DND-41 (cell line): ENCODE measurements at regions not wholly inside any gene's neighbourhood (a gene's known extent, or its start where the extent isn't known, plus 50 kb on each side); places are given as distances from the start of the nearest gene placed in this dataset.

ENCODE experiments used
- ATAC-seq: fragments of 200-7000 bp; cut with Tn5 transposase; 3 replicates; pipeline ENCODE4 v1.9.1; 2021; ENCODE audit warnings: low read depth; ENCODE audit not compliant: insufficient read depth
- DNase-seq: peaks from one replicate; pipeline ENCODE4 v3.0.0-alpha.2; 2020
- H2AFZ ChIP-seq: 2 replicates; pipeline ENCODE4 v1.6.0; 2012; ENCODE audit warnings: low read depth, low read length
- H3K27ac ChIP-seq: 2 replicates; pipeline ENCODE4 v1.5.1; 2012; ENCODE audit warnings: low read length, inconsistent platforms
- H3K27me3 ChIP-seq: fragments of 200-600 bp; sonication (generic); 2 replicates; pipeline ENCODE4 v1.6.0; 2012; ENCODE audit warnings: low read length, mild to moderate bottlenecking, inconsistent platforms; ENCODE audit not compliant: insufficient read depth, poor library complexity
- H3K36me3 ChIP-seq: 2 replicates; pipeline ENCODE4 v1.5.1; 2012; ENCODE audit warnings: low read length, inconsistent platforms; ENCODE audit not compliant: insufficient read depth
- H3K4me1 ChIP-seq: 2 replicates; pipeline ENCODE4 v1.5.1; 2012; ENCODE audit warnings: mild to moderate bottlenecking, low read length; ENCODE audit not compliant: insufficient read depth
- H3K4me2 ChIP-seq: 2 replicates; pipeline ENCODE4 v1.6.0; 2012; ENCODE audit warnings: mild to moderate bottlenecking, moderate library complexity, low read length, inconsistent platforms; ENCODE audit not compliant: insufficient read depth
- H3K4me3 ChIP-seq, 2 experiments: fragments of 200-600 bp in 1 of 2; shearing (Covaris generic) in 1 of 2; 2 replicates each; pipeline ENCODE4 v1.5.1; 2012 to 2016; ENCODE audit warnings: inconsistent platforms in 2 of 2, low read length in 2 of 2, mild to moderate bottlenecking in 2 of 2, low read depth in 1 of 2, moderate library complexity in 1 of 2
- H3K79me2 ChIP-seq: 2 replicates; pipeline ENCODE4 v1.6.0; 2012; ENCODE audit warnings: low read length, inconsistent platforms; ENCODE audit not compliant: insufficient read depth
- H3K9ac ChIP-seq: 2 replicates; pipeline ENCODE4 v1.6.0; 2012; ENCODE audit warnings: low read depth, mild to moderate bottlenecking, inconsistent platforms, low read length, moderate library complexity
- H3K9me3 ChIP-seq: 2 replicates; pipeline ENCODE4 v1.5.1; 2012; ENCODE audit warnings: low read length, moderate library complexity, mild to moderate bottlenecking, inconsistent platforms; ENCODE audit not compliant: insufficient read depth, severe bottlenecking
- H4K20me1 ChIP-seq: 2 replicates; pipeline ENCODE4 v1.6.0; 2012; ENCODE audit warnings: low read length; ENCODE audit not compliant: insufficient read depth
- EZH2 ChIP-seq: IDR thresholded peaks from 3 replicates; pipeline ENCODE4 v1.6.1; 2012; ENCODE audit warnings: borderline replicate concordance, low read depth, mild to moderate bottlenecking, moderate library complexity, low read length, inconsistent platforms; ENCODE audit not compliant: severe bottlenecking
- TF ChIP-seq, protein P1 (sequence below): IDR thresholded peaks from 2 replicates; pipeline ENCODE4 v1.5.1; 2012; ENCODE audit warnings: borderline replicate concordance, low read length, moderate library complexity, mild to moderate bottlenecking; ENCODE audit not compliant: poor library complexity, severe bottlenecking; ENCODE audit errors: extremely low read depth

DNA sequence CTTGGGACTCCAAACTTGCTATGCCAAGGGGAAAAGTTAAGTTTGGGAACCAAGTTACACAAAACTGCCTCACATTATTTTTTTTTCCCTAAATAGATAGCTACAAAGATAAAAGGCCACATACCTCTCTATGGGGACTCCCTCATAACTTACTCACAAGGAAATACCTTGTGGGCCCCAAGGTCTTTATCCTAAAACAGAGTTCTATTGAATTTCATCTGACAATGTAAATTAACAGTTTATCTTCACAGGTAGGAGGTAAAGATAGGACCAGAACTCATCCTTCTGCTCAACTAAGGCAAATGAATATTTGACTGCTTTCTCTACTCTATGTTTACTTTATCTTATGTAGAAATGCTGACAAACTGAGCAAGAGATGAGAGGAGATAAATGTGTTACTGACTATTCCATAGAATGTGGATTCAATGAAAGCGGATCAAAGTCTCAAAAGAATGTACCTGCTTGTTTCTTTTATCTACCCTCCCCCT, 1278.0 kb downstream of the OTOL1 start:
- no peak overlapping the region for H3K9ac ChIP-seq
- H3K9me3 ChIP-seq: peaks cover 5% of the 10 kb centered on the region
- ATAC-seq (no peak), DNase-seq (no peak)
- H3K4me3 ChIP-seq: no peak overlapping the region
- TF ChIP-seq, protein P1, sequence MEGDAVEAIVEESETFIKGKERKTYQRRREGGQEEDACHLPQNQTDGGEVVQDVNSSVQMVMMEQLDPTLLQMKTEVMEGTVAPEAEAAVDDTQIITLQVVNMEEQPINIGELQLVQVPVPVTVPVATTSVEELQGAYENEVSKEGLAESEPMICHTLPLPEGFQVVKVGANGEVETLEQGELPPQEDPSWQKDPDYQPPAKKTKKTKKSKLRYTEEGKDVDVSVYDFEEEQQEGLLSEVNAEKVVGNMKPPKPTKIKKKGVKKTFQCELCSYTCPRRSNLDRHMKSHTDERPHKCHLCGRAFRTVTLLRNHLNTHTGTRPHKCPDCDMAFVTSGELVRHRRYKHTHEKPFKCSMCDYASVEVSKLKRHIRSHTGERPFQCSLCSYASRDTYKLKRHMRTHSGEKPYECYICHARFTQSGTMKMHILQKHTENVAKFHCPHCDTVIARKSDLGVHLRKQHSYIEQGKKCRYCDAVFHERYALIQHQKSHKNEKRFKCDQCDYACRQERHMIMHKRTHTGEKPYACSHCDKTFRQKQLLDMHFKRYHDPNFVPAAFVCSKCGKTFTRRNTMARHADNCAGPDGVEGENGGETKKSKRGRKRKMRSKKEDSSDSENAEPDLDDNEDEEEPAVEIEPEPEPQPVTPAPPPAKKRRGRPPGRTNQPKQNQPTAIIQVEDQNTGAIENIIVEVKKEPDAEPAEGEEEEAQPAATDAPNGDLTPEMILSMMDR: no peak
- no peak for TF ChIP-seq EZH2
- H3K36me3 ChIP-seq: no peaks in the 10 kb centered on the region
- no peaks in the 10 kb centered on the region for H3K79me2 ChIP-seq
- H3K4me1 ChIP-seq: peaks cover 21% of the 10 kb centered on the region
- peak overlapping the region; percentile 3; the same call in 1 of the 2 replicates for H2AFZ ChIP-seq
- no peaks in the 10 kb centered on the region for H3K27me3 ChIP-seq
- H3K4me2 ChIP-seq: no peak overlapping the region
- H4K20me1 ChIP-seq: no peaks in the 10 kb centered on the region
- H3K27ac ChIP-seq: no peak overlapping the region

GRCh38 chr3:162776148-162776547, 1279.5 kb downstream of the OTOL1 start:
- H3K27me3 ChIP-seq: no peaks in the 10 kb centered on the region
- no peaks in the 10 kb centered on the region for H3K36me3 ChIP-seq
- no peak overlapping the region for H2AFZ ChIP-seq
- H3K4me2 ChIP-seq: no peak overlapping the region
- DNase-seq (no peak), ATAC-seq (no peak)
- no peaks in the 10 kb centered on the region for H4K20me1 ChIP-seq
- H3K79me2 ChIP-seq: no peaks in the 10 kb centered on the region
- no peak overlapping the region for H3K4me3 ChIP-seq
- peaks cover 5% of the 10 kb centered on the region for H3K9me3 ChIP-seq
- no peak for TF ChIP-seq EZH2
- TF ChIP-seq, protein P1: no peak
- no peak overlapping the region for H3K27ac ChIP-seq
- peaks cover 29% of the 10 kb centered on the region for H3K4me1 ChIP-seq
- H3K9ac ChIP-seq: no peak overlapping the region

DNA sequence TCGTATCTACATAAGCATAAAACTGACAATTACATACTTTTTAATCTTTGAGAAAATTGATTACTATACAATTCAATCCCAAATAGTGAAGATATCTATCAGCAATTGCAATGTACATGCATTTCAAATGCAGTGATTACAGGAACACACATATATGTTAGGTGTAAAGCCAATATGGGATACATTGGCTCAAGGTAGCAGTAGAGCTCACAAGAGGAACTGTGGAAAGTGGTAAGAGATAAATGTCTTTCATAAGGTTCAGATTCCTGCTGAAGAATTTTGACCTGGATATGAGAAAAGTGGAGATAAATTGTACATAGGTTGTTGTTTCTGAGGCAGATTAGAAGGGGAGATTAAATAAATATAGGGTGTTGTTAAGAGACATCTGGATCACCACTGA, 1280.5 kb downstream of the OTOL1 start:
- Histone ChIP-seq H3K27me3 (no peaks in the 10 kb centered on the region), H3K27ac (no peak overlapping the region), H3K36me3 (no peaks in the 10 kb centered on the region), H3K4me2 (no peak overlapping the region), H3K9me3 (no peaks in the 10 kb centered on the region), H3K79me2 (no peaks in the 10 kb centered on the region), H2AFZ (peak overlapping the region; percentile 40), H3K4me1 (peaks cover 29% of the 10 kb centered on the region), H3K4me3 (no peak overlapping the region), H4K20me1 (no peaks in the 10 kb centered on the region), H3K9ac (no peak overlapping the region)
- no peak for DNase-seq
- peak; percentile 62; the same call in 1 of the 3 replicates for ATAC-seq
- TF ChIP-seq, protein P1: peak; percentile 58
- no peak for TF ChIP-seq EZH2
